ENCODE measurements at regions not wholly inside any gene's neighbourhood (a gene's known extent, or its start where the extent isn't known, plus 50 kb on each side); places are given as distances from the start of the nearest gene placed in this dataset.

DNA sequence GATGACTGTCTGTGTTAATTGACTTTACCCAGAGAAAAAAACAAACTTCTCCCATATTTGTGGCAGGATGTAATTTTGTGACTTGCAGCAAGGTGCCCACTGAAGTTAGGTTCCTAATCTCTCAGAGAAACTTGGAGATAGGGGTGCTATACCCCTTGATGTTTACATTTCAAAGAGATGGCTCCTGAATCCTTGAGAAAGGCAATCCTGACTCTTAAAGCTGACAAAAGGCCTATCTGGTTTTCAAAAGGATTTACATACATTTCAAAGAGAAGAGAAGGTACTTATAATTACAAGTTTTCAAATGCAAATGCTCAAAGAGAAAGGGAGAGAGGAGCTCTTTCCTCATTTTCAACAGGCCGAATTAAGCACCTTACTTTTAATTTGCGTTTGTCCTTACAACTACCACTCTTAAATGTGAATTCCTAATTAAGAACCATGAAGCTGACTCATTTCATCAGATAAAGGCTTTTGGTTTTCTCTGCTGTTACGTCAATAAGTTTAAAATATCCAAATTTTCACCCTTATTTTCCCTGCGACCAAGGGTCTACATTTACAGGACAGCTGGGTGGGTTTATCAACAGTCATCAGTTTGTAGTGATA, 711.8 kb upstream of the MAP3K7 start:
- no peaks in the 10 kb centered on the region for H3K36me3 ChIP-seq
- no peak overlapping the region for H3K4me3 ChIP-seq
- no peaks in the 10 kb centered on the region for H3K9me3 ChIP-seq
- intact Hi-C loops (cut with DNase I): no loop called here
- no peaks in the 10 kb centered on the region for H3K27me3 ChIP-seq
- no peak for DNase-seq (ENCODE audit: extremely low spot score in 2 of 2)
- TF ChIP-seq POLR2A (IDR thresholded peaks at IDR 0.05) (no peak), POLR2AphosphoS5 (IDR thresholded peaks at IDR 0.05; ENCODE audit: insufficient read depth in 1 of 2, low read depth in 1 of 2) (no peak)
- TF ChIP-seq, protein P1, sequence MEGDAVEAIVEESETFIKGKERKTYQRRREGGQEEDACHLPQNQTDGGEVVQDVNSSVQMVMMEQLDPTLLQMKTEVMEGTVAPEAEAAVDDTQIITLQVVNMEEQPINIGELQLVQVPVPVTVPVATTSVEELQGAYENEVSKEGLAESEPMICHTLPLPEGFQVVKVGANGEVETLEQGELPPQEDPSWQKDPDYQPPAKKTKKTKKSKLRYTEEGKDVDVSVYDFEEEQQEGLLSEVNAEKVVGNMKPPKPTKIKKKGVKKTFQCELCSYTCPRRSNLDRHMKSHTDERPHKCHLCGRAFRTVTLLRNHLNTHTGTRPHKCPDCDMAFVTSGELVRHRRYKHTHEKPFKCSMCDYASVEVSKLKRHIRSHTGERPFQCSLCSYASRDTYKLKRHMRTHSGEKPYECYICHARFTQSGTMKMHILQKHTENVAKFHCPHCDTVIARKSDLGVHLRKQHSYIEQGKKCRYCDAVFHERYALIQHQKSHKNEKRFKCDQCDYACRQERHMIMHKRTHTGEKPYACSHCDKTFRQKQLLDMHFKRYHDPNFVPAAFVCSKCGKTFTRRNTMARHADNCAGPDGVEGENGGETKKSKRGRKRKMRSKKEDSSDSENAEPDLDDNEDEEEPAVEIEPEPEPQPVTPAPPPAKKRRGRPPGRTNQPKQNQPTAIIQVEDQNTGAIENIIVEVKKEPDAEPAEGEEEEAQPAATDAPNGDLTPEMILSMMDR (IDR thresholded peaks at IDR 0.05): no peak
- H3K4me1 ChIP-seq: no peaks in the 10 kb centered on the region
- peak overlapping the region; percentile 48 for H3K27ac ChIP-seq

- Histone ChIP-seq H3K4me3 (no peak overlapping the region), H3K27ac (no peak overlapping the region), H3K36me3 (no peaks in the 10 kb centered on the region), H3K27me3 (no peaks in the 10 kb centered on the region), H3K4me1 (peaks cover 7% of the 10 kb centered on the region), H3K9me3 (no peaks in the 10 kb centered on the region)
- TF ChIP-seq, protein P1 (IDR thresholded peaks at IDR 0.05): no peak
- no peak for TF ChIP-seq POLR2A (IDR thresholded peaks at IDR 0.05)
- no peak for TF ChIP-seq POLR2AphosphoS5 (IDR thresholded peaks at IDR 0.05; ENCODE audit: insufficient read depth in 1 of 2, low read depth in 1 of 2)
- intact Hi-C loops (cut with DNase I): no loop called here
- DNase-seq (ENCODE audit: extremely low spot score in 2 of 2): no peak
Observed at GRCh38 chr6:91293395-91293794, 706.5 kb upstream of the MAP3K7 start.

DNA sequence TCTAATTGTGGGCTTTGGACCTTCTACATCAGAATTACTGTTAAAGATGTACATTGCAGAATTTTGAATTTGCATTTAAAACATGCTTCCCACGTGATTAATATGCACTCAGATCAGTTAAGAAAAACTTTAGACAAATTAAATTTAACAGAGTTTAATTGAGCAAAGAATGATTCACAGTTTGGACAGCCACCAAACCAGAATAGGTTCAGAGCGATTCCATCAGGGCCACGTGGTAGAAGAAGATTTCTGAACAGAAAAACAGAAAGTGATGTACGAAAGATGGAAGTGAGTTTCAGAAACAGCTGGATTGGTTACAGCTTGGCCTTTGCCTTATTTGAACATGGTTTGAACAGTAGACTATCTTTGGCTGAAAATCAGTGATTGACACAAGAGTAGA, 704.2 kb upstream of the MAP3K7 start:
- Histone ChIP-seq H3K27me3 (no peaks in the 10 kb centered on the region), H3K4me3 (no peak overlapping the region), H3K9me3 (no peaks in the 10 kb centered on the region), H3K36me3 (no peaks in the 10 kb centered on the region), H3K4me1 (peaks cover 7% of the 10 kb centered on the region), H3K27ac (peak overlapping the region; percentile 18)
- intact Hi-C loops (cut with DNase I): no loop called here
- TF ChIP-seq POLR2A (IDR thresholded peaks at IDR 0.05): no peak
- TF ChIP-seq POLR2AphosphoS5 (IDR thresholded peaks at IDR 0.05; ENCODE audit: insufficient read depth in 1 of 2, low read depth in 1 of 2): no peak
- TF ChIP-seq, protein P1 (IDR thresholded peaks at IDR 0.05): no peak
- no peak for DNase-seq (ENCODE audit: extremely low spot score in 2 of 2)

GRCh38 chr6:91288741-91289140, 701.9 kb upstream of the MAP3K7 start:
- no peak for TF ChIP-seq POLR2A (IDR thresholded peaks at IDR 0.05)
- no peak for TF ChIP-seq POLR2AphosphoS5 (IDR thresholded peaks at IDR 0.05; ENCODE audit: insufficient read depth in 1 of 2, low read depth in 1 of 2)
- TF ChIP-seq, protein P1 (IDR thresholded peaks at IDR 0.05): no peak
- H3K4me1 ChIP-seq: peaks cover 7% of the 10 kb centered on the region
- no peak overlapping the region for H3K27ac ChIP-seq
- H3K9me3 ChIP-seq: no peaks in the 10 kb centered on the region
- no peaks in the 10 kb centered on the region for H3K27me3 ChIP-seq
- no peak overlapping the region for H3K4me3 ChIP-seq
- no peaks in the 10 kb centered on the region for H3K36me3 ChIP-seq
- intact Hi-C loops (cut with DNase I): no loop called here
- no peak for DNase-seq (ENCODE audit: extremely low spot score in 2 of 2)

GRCh38 chr6:91281901-91282300, 695.0 kb upstream of the MAP3K7 start:
- intact Hi-C loops (cut with DNase I): no loop called here
- H3K4me1 ChIP-seq: no peaks in the 10 kb centered on the region
- no peaks in the 10 kb centered on the region for H3K9me3 ChIP-seq
- no peak overlapping the region for H3K27ac ChIP-seq
- no peak for TF ChIP-seq POLR2A (IDR thresholded peaks at IDR 0.05)
- TF ChIP-seq POLR2AphosphoS5 (IDR thresholded peaks at IDR 0.05; ENCODE audit: insufficient read depth in 1 of 2, low read depth in 1 of 2): no peak
- TF ChIP-seq, protein P1 (IDR thresholded peaks at IDR 0.05): no peak
- no peaks in the 10 kb centered on the region for H3K27me3 ChIP-seq
- DNase-seq (ENCODE audit: extremely low spot score in 2 of 2): no peak
- no peak overlapping the region for H3K4me3 ChIP-seq
- no peaks in the 10 kb centered on the region for H3K36me3 ChIP-seq
